Neural progenitor cell (in vitro differentiated cells): ENCODE measurements at regions not wholly inside any gene's neighbourhood (a gene's known extent, or its start where the extent isn't known, plus 50 kb on each side); places are given as distances from the start of the nearest gene placed in this dataset.

Source experiments
- EZH2 ChIP-seq: fragments of 200-600 bp; sonication (generic); IDR thresholded peaks from 2 replicates; pipeline ENCODE4 v1.6.1; 2017; ENCODE audit warnings: antibody characterized with exemption, mild to moderate bottlenecking, moderate library complexity
- EZH2phosphoT487 ChIP-seq: fragments of 200-600 bp; sonication (generic); IDR thresholded peaks from 2 replicates; pipeline ENCODE4 v1.6.1; 2017; ENCODE audit warnings: antibody characterized with exemption
- TF ChIP-seq, protein P1 (sequence below): fragments of 200-600 bp; sonication (generic); IDR thresholded peaks from 2 replicates; pipeline ENCODE4 v1.5.1; 2017; ENCODE audit warnings: antibody characterized with exemption, mild to moderate bottlenecking

DNA sequence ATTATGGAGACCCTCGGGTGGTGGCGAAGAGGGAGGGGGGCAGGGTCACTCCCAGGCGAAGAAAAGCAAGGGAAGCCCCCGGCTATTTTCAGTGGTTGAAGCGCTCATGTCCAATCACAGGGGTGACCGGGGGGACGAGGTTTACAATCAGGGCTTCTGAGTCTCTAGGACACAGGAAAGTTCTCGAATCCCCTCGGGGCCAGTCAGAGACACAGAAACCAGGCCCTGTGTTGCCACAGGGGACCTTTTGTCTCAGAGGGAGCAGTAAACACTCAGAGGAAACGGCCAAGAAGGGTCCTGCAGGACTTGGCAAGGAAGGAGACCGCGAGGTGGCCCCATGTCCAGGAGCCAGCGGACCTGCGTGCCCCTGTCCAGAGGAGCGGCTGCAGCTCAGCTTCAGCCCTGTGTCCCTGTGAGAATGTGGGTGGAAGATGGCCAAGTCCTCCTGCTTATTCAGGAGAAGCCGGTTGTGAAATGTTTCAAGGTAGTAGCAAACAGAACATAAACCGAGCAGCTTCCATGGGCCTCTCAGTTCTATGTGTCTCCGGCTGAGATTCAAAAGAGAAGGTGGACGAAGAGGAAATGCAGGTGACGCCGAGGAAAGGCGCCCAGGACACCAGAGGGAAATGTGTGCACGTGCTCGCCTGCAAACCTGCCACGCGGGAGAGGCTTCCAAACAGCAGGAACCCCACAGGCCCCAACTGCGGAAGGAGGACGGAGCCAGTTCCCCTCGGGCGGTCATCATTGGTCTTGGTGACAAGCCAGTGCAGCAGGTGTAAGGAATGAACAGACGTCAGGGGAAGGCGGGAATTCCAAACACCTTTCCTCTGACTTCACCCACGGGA lies 357.6 kb downstream of the BRD1 start:
- TF ChIP-seq, protein P1, sequence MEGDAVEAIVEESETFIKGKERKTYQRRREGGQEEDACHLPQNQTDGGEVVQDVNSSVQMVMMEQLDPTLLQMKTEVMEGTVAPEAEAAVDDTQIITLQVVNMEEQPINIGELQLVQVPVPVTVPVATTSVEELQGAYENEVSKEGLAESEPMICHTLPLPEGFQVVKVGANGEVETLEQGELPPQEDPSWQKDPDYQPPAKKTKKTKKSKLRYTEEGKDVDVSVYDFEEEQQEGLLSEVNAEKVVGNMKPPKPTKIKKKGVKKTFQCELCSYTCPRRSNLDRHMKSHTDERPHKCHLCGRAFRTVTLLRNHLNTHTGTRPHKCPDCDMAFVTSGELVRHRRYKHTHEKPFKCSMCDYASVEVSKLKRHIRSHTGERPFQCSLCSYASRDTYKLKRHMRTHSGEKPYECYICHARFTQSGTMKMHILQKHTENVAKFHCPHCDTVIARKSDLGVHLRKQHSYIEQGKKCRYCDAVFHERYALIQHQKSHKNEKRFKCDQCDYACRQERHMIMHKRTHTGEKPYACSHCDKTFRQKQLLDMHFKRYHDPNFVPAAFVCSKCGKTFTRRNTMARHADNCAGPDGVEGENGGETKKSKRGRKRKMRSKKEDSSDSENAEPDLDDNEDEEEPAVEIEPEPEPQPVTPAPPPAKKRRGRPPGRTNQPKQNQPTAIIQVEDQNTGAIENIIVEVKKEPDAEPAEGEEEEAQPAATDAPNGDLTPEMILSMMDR, result no peak
- TF ChIP-seq EZH2 (no peak), EZH2phosphoT487 (no peak)
